GM23338 (cell line): ENCODE measurements at regions not wholly inside any gene's neighbourhood (a gene's known extent, or its start where the extent isn't known, plus 50 kb on each side); places are given as distances from the start of the nearest gene placed in this dataset.

ENCODE experiments used
- EZH2 ChIP-seq: fragments of 200-600 bp; sonication (generic); IDR thresholded peaks from one replicate; pipeline ENCODE4 v1.8.0; 2017; ENCODE audit warnings: antibody characterized with exemption, mild to moderate bottlenecking, low read depth; ENCODE audit not compliant: unreplicated experiment
- ZNF331 ChIP-seq: fragments of 250-450 bp; sonication (Bioruptor Pico); IDR thresholded peaks from 2 replicates; pipeline ENCODE4 v1.5.0; 2020; ENCODE audit warnings: low read depth, mild to moderate bottlenecking, moderate library complexity
- TF ChIP-seq, protein P1 (sequence below): fragments of 250-450 bp; sonication (Bioruptor Pico); IDR thresholded peaks from 2 replicates; pipeline ENCODE4 v1.5.0; 2020; ENCODE audit warnings: mild to moderate bottlenecking, moderate library complexity
- TF ChIP-seq, protein P2 (sequence below): IDR thresholded peaks from one replicate; pipeline ENCODE4 v1.6.1; 2018; ENCODE audit warnings: antibody characterized with exemption; ENCODE audit not compliant: unreplicated experiment
- TF ChIP-seq, protein P3 (sequence below): IDR thresholded peaks from 2 replicates; pipeline ENCODE4 v1.6.1; 2016; ENCODE audit warnings: antibody characterized with exemption

DNA sequence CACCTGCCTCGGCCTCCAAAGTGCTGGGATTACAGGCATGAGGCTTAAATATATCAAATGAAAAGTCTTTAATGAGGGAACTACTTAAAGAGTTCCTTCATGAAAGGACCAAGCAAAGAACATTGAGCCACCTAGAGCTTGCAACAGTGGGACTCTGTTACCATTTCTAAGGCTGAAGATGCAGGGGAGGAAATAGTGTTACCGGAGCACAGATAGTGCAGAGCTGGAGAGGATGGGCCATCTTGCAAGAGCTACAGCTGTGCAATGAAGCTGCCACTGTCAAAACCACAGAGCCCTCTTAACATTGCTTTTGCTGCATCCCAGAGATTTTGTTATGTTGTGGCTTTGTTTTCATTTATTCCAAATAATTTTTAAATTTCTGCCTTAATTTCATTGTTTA is 77.1 kb upstream of the NAA35 start (continued):
- TF ChIP-seq, protein P1, sequence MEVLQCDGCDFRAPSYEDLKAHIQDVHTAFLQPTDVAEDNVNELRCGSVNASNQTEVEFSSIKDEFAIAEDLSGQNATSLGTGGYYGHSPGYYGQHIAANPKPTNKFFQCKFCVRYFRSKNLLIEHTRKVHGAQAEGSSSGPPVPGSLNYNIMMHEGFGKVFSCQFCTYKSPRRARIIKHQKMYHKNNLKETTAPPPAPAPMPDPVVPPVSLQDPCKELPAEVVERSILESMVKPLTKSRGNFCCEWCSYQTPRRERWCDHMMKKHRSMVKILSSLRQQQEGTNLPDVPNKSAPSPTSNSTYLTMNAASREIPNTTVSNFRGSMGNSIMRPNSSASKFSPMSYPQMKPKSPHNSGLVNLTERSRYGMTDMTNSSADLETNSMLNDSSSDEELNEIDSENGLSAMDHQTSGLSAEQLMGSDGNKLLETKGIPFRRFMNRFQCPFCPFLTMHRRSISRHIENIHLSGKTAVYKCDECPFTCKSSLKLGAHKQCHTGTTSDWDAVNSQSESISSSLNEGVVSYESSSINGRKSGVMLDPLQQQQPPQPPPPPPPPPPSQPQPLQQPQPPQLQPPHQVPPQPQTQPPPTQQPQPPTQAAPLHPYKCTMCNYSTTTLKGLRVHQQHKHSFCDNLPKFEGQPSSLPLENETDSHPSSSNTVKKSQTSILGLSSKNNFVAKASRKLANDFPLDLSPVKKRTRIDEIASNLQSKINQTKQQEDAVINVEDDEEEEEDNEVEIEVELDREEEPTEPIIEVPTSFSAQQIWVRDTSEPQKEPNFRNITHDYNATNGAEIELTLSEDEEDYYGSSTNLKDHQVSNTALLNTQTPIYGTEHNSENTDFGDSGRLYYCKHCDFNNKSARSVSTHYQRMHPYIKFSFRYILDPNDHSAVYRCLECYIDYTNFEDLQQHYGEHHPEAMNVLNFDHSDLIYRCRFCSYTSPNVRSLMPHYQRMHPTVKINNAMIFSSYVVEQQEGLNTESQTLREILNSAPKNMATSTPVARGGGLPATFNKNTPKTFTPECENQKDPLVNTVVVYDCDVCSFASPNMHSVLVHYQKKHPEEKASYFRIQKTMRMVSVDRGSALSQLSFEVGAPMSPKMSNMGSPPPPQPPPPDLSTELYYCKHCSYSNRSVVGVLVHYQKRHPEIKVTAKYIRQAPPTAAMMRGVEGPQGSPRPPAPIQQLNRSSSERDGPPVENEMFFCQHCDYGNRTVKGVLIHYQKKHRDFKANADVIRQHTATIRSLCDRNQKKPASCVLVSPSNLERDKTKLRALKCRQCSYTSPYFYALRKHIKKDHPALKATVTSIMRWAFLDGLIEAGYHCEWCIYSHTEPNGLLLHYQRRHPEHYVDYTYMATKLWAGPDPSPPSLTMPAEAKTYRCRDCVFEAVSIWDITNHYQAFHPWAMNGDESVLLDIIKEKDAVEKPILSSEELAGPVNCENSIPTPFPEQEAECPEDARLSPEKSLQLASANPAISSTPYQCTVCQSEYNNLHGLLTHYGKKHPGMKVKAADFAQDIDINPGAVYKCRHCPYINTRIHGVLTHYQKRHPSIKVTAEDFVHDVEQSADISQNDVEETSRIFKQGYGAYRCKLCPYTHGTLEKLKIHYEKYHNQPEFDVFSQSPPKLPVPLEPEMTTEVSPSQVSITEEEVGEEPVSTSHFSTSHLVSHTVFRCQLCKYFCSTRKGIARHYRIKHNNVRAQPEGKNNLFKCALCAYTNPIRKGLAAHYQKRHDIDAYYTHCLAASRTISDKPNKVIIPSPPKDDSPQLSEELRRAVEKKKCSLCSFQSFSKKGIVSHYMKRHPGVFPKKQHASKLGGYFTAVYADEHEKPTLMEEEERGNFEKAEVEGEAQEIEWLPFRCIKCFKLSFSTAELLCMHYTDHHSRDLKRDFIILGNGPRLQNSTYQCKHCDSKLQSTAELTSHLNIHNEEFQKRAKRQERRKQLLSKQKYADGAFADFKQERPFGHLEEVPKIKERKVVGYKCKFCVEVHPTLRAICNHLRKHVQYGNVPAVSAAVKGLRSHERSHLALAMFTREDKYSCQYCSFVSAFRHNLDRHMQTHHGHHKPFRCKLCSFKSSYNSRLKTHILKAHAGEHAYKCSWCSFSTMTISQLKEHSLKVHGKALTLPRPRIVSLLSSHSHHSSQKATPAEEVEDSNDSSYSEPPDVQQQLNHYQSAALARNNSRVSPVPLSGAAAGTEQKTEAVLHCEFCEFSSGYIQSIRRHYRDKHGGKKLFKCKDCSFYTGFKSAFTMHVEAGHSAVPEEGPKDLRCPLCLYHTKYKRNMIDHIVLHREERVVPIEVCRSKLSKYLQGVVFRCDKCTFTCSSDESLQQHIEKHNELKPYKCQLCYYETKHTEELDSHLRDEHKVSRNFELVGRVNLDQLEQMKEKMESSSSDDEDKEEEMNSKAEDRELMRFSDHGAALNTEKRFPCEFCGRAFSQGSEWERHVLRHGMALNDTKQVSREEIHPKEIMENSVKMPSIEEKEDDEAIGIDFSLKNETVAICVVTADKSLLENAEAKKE = no peak
- TF ChIP-seq, protein P2, sequence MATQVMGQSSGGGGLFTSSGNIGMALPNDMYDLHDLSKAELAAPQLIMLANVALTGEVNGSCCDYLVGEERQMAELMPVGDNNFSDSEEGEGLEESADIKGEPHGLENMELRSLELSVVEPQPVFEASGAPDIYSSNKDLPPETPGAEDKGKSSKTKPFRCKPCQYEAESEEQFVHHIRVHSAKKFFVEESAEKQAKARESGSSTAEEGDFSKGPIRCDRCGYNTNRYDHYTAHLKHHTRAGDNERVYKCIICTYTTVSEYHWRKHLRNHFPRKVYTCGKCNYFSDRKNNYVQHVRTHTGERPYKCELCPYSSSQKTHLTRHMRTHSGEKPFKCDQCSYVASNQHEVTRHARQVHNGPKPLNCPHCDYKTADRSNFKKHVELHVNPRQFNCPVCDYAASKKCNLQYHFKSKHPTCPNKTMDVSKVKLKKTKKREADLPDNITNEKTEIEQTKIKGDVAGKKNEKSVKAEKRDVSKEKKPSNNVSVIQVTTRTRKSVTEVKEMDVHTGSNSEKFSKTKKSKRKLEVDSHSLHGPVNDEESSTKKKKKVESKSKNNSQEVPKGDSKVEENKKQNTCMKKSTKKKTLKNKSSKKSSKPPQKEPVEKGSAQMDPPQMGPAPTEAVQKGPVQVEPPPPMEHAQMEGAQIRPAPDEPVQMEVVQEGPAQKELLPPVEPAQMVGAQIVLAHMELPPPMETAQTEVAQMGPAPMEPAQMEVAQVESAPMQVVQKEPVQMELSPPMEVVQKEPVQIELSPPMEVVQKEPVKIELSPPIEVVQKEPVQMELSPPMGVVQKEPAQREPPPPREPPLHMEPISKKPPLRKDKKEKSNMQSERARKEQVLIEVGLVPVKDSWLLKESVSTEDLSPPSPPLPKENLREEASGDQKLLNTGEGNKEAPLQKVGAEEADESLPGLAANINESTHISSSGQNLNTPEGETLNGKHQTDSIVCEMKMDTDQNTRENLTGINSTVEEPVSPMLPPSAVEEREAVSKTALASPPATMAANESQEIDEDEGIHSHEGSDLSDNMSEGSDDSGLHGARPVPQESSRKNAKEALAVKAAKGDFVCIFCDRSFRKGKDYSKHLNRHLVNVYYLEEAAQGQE = no peak
- no peak for TF ChIP-seq EZH2
- no peak for TF ChIP-seq ZNF331 (CRISPR knock-in tag)
- TF ChIP-seq, protein P3, sequence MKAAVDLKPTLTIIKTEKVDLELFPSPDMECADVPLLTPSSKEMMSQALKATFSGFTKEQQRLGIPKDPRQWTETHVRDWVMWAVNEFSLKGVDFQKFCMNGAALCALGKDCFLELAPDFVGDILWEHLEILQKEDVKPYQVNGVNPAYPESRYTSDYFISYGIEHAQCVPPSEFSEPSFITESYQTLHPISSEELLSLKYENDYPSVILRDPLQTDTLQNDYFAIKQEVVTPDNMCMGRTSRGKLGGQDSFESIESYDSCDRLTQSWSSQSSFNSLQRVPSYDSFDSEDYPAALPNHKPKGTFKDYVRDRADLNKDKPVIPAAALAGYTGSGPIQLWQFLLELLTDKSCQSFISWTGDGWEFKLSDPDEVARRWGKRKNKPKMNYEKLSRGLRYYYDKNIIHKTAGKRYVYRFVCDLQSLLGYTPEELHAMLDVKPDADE = no peak
